ENCODE measurements at regions not wholly inside any gene's neighbourhood (a gene's known extent, or its start where the extent isn't known, plus 50 kb on each side); places are given as distances from the start of the nearest gene placed in this dataset.
"Not testable (repeated sequence)": the region's sequence is repeated elsewhere in the genome, so short reads cannot be mapped to it uniquely, and the experiment has no call there.

GRCh38 chr5:145658435-145658834 lies 176.7 kb downstream of the PRELID2 start:
- H2BK120ac ChIP-seq (ENCODE audit: low read depth, low read length): no peak overlapping the region
- H3K18ac ChIP-seq (ENCODE audit: low read depth, low read length): no peak overlapping the region
- H3K23ac ChIP-seq (ENCODE audit: low read depth, low read length): no peak overlapping the region
- no peak overlapping the region for H2BK15ac ChIP-seq (ENCODE audit: low read depth, low read length)
- ChIA-PET CTCF (interaction anchor here (1.2 kb wide), 1 partner anchor 23 kb away, joined by 3 read pairs; no protein-coding TSS in a partner anchor), POLR2A (ENCODE audit: unreplicated experiment) (no interaction called here)
- dilution Hi-C loops (cut with HindIII; ENCODE audit: low sequenced_read_pairs, unreplicated experiment): no loop called here
- H3K4me2 ChIP-seq (ENCODE audit: low read depth, low read length): no peak overlapping the region
- no peak overlapping the region for H2AFZ ChIP-seq (replicated peaks; ENCODE audit: low read length, poor library complexity)
- H3K14ac ChIP-seq (replicated peaks; ENCODE audit: low read depth, low read length): no peak overlapping the region
- DNase-seq (no peak), ATAC-seq (ENCODE audit: low read depth) (no peak)
- H3K56ac ChIP-seq (ENCODE audit: extremely low read depth, insufficient read depth, low read length): no peak overlapping the region
- no TSS peak for BruUV-seq (replicated peaks)
- 90% methylated on average over 2 of the region's 3 CpGs; no CpG with 5 or more reads in 1 of the 2 experiments for WGBS, 2 experiments (ENCODE audit: extremely low coverage in 2 of 2, insufficient read length in 1 of 2)
- no peaks in the 10 kb centered on the region for H3K9me1 ChIP-seq (ENCODE audit: insufficient read depth, low read length)
- H3K4me1 ChIP-seq (ENCODE audit: control insufficient read depth, insufficient read depth, low read length): no peaks in the 10 kb centered on the region
- no peaks in the 10 kb centered on the region for H3K27me3 ChIP-seq (ENCODE audit: control insufficient read depth, insufficient read depth, low read length)
- H2BK5ac ChIP-seq (ENCODE audit: low read depth, low read length, poor library complexity, severe bottlenecking): no peak overlapping the region
- H2AK5ac ChIP-seq (ENCODE audit: low read depth, low read length): no peak overlapping the region
- H4K91ac ChIP-seq (ENCODE audit: insufficient read depth, low read depth, low read length): no peak overlapping the region
- no peaks in the 10 kb centered on the region for H4K20me1 ChIP-seq (ENCODE audit: insufficient read depth, low read length)
- no peak overlapping the region for H3K4me3 ChIP-seq (ENCODE audit: insufficient read depth, low read depth, low read length)
- no peaks in the 10 kb centered on the region for H3K9me3 ChIP-seq (ENCODE audit: control insufficient read depth, insufficient read depth, low read length)
- no peak overlapping the region for H4K5ac ChIP-seq (ENCODE audit: low read depth, low read length)
- no peaks in the 10 kb centered on the region for H3K79me1 ChIP-seq (ENCODE audit: low read depth in 1 of 2, low read length in 2 of 2)
- in situ Hi-C loops (cut with MboI; ENCODE audit: low sequenced_read_pairs): no loop called here
- H3K27ac ChIP-seq (ENCODE audit: insufficient read depth, low read length): no peak overlapping the region
- H3K9ac ChIP-seq (ENCODE audit: low read depth, low read length): no peak overlapping the region
- no peak for TF ChIP-seq ELK1 (IDR thresholded peaks at IDR 0.05; ENCODE audit: borderline replicate concordance, low read depth, low read length)
- TF ChIP-seq NFE2L2 (IDR thresholded peaks at IDR 0.05; ENCODE audit: low read depth, low read length): no peak
- TF ChIP-seq RCOR1 (IDR thresholded peaks at IDR 0.05; ENCODE audit: insufficient replicate concordance, low read length): no peak
- no peak for TF ChIP-seq BHLHE40 (IDR thresholded peaks at IDR 0.05; ENCODE audit: low read depth, low read length)
- H3K4ac ChIP-seq (ENCODE audit: low read depth, low read length): no peak overlapping the region
- no peak overlapping the region for H2AK9ac ChIP-seq (replicated peaks; ENCODE audit: low read depth, low read length, poor library complexity)
- no peak overlapping the region for H2BK20ac ChIP-seq (ENCODE audit: low read depth, low read length)
- H4K8ac ChIP-seq (ENCODE audit: low read depth in 2 of 2, low read length in 2 of 2): no peak overlapping the region
- intact Hi-C loops (cut with micrococcal nuclease): no loop called here
- H3K36me3 ChIP-seq (ENCODE audit: control insufficient read depth, insufficient read depth, low read length): no peaks in the 10 kb centered on the region

GRCh38 chr5:145652700-145653099 lies 182.4 kb downstream of the PRELID2 start:
- POLR2A ChIA-PET (ENCODE audit: unreplicated experiment); H4K91ac ChIP-seq (ENCODE audit: insufficient read depth, low read depth, low read length); H4K5ac ChIP-seq (ENCODE audit: low read depth, low read length); H3K27me3 ChIP-seq (ENCODE audit: control insufficient read depth, insufficient read depth, low read length); H4K20me1 ChIP-seq (ENCODE audit: insufficient read depth, low read length); H3K23ac ChIP-seq (ENCODE audit: low read depth, low read length); ATAC-seq (ENCODE audit: low read depth); H3K79me1 ChIP-seq (ENCODE audit: low read depth in 1 of 2, low read length in 2 of 2); H3K4me1 ChIP-seq (ENCODE audit: control insufficient read depth, insufficient read depth, low read length); H2AK5ac ChIP-seq (ENCODE audit: low read depth, low read length); H4K8ac ChIP-seq (ENCODE audit: low read depth in 2 of 2, low read length in 2 of 2); H3K14ac ChIP-seq (replicated peaks; ENCODE audit: low read depth, low read length); dilution Hi-C loops (cut with HindIII; ENCODE audit: low sequenced_read_pairs, unreplicated experiment); H3K4ac ChIP-seq (ENCODE audit: low read depth, low read length); H3K56ac ChIP-seq (ENCODE audit: extremely low read depth, insufficient read depth, low read length); CTCF ChIA-PET; H2BK20ac ChIP-seq (ENCODE audit: low read depth, low read length); H2BK5ac ChIP-seq (ENCODE audit: low read depth, low read length, poor library complexity, severe bottlenecking); H3K4me3 ChIP-seq (ENCODE audit: insufficient read depth, low read depth, low read length); intact Hi-C loops (cut with micrococcal nuclease); DNase-seq; H3K9ac ChIP-seq (ENCODE audit: low read depth, low read length); H2AK9ac ChIP-seq (replicated peaks; ENCODE audit: low read depth, low read length, poor library complexity); H3K18ac ChIP-seq (ENCODE audit: low read depth, low read length); H3K9me1 ChIP-seq (ENCODE audit: insufficient read depth, low read length); in situ Hi-C loops (cut with MboI; ENCODE audit: low sequenced_read_pairs); H2AFZ ChIP-seq (replicated peaks; ENCODE audit: low read length, poor library complexity); H2BK120ac ChIP-seq (ENCODE audit: low read depth, low read length); H3K4me2 ChIP-seq (ENCODE audit: low read depth, low read length); H3K27ac ChIP-seq (ENCODE audit: insufficient read depth, low read length); H3K36me3 ChIP-seq (ENCODE audit: control insufficient read depth, insufficient read depth, low read length); H2BK15ac ChIP-seq (ENCODE audit: low read depth, low read length); BruUV-seq (replicated peaks); H3K9me3 ChIP-seq (ENCODE audit: control insufficient read depth, insufficient read depth, low read length): not testable (repeated sequence)
- WGBS, 2 experiments (ENCODE audit: extremely low coverage in 2 of 2, insufficient read length in 1 of 2): no CpG with 5 or more reads among the region's 3 CpGs

All from IMR-90 (cell line).